ENCODE measurements at regions not wholly inside any gene's neighbourhood (a gene's known extent, or its start where the extent isn't known, plus 50 kb on each side); places are given as distances from the start of the nearest gene placed in this dataset.
A peak's percentile ranks its signal among the peaks of the same experiment; 100 is the strongest.

DNA sequence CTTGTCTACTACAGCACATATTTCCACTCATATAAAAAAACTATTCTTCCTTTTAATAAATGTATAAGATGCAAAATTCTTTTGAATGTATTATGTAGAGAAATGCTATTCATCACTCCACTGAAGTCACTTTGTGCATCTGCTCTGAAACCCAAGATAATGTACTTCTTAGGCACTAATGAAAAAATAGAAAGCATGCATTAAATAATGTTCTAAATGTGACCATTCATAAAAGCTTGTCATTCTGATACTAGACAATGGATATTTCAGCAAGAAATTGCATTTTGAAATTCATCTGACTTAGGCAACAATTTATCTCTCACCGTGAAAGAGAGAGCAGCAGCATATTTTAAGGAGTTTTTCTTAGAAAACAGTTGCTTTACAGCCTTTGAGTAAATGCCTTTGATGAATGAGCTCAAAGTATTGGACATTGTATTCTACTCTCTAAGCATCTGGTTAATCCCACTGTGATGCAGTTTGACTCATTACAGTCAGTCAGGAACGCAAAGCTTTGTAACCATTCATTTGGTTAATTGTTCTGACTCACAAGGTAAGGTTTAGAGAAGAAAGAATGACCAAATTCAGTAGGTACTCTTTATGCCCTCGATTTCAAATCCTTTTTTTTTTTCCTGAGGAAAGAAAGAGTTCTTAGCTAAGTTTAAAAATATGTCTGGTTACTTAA lies 2233.8 kb upstream of the C9orf72 start (continued):
- TF ChIP-seq, protein P1, sequence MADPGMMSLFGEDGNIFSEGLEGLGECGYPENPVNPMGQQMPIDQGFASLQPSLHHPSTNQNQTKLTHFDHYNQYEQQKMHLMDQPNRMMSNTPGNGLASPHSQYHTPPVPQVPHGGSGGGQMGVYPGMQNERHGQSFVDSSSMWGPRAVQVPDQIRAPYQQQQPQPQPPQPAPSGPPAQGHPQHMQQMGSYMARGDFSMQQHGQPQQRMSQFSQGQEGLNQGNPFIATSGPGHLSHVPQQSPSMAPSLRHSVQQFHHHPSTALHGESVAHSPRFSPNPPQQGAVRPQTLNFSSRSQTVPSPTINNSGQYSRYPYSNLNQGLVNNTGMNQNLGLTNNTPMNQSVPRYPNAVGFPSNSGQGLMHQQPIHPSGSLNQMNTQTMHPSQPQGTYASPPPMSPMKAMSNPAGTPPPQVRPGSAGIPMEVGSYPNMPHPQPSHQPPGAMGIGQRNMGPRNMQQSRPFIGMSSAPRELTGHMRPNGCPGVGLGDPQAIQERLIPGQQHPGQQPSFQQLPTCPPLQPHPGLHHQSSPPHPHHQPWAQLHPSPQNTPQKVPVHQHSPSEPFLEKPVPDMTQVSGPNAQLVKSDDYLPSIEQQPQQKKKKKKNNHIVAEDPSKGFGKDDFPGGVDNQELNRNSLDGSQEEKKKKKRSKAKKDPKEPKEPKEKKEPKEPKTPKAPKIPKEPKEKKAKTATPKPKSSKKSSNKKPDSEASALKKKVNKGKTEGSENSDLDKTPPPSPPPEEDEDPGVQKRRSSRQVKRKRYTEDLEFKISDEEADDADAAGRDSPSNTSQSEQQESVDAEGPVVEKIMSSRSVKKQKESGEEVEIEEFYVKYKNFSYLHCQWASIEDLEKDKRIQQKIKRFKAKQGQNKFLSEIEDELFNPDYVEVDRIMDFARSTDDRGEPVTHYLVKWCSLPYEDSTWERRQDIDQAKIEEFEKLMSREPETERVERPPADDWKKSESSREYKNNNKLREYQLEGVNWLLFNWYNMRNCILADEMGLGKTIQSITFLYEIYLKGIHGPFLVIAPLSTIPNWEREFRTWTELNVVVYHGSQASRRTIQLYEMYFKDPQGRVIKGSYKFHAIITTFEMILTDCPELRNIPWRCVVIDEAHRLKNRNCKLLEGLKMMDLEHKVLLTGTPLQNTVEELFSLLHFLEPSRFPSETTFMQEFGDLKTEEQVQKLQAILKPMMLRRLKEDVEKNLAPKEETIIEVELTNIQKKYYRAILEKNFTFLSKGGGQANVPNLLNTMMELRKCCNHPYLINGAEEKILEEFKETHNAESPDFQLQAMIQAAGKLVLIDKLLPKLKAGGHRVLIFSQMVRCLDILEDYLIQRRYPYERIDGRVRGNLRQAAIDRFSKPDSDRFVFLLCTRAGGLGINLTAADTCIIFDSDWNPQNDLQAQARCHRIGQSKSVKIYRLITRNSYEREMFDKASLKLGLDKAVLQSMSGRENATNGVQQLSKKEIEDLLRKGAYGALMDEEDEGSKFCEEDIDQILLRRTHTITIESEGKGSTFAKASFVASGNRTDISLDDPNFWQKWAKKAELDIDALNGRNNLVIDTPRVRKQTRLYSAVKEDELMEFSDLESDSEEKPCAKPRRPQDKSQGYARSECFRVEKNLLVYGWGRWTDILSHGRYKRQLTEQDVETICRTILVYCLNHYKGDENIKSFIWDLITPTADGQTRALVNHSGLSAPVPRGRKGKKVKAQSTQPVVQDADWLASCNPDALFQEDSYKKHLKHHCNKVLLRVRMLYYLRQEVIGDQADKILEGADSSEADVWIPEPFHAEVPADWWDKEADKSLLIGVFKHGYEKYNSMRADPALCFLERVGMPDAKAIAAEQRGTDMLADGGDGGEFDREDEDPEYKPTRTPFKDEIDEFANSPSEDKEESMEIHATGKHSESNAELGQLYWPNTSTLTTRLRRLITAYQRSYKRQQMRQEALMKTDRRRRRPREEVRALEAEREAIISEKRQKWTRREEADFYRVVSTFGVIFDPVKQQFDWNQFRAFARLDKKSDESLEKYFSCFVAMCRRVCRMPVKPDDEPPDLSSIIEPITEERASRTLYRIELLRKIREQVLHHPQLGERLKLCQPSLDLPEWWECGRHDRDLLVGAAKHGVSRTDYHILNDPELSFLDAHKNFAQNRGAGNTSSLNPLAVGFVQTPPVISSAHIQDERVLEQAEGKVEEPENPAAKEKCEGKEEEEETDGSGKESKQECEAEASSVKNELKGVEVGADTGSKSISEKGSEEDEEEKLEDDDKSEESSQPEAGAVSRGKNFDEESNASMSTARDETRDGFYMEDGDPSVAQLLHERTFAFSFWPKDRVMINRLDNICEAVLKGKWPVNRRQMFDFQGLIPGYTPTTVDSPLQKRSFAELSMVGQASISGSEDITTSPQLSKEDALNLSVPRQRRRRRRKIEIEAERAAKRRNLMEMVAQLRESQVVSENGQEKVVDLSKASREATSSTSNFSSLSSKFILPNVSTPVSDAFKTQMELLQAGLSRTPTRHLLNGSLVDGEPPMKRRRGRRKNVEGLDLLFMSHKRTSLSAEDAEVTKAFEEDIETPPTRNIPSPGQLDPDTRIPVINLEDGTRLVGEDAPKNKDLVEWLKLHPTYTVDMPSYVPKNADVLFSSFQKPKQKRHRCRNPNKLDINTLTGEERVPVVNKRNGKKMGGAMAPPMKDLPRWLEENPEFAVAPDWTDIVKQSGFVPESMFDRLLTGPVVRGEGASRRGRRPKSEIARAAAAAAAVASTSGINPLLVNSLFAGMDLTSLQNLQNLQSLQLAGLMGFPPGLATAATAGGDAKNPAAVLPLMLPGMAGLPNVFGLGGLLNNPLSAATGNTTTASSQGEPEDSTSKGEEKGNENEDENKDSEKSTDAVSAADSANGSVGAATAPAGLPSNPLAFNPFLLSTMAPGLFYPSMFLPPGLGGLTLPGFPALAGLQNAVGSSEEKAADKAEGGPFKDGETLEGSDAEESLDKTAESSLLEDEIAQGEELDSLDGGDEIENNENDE (IDR thresholded peaks at IDR 0.05; ENCODE audit: insufficient replicate concordance, low read length) = peak; percentile 19
- TF ChIP-seq SP4 (IDR thresholded peaks at IDR 0.05; ENCODE audit: low read length) = no peak
